Ishikawa (cell line): ENCODE measurements at regions not wholly inside any gene's neighbourhood (a gene's known extent, or its start where the extent isn't known, plus 50 kb on each side); places are given as distances from the start of the nearest gene placed in this dataset.

ENCODE experiments used
- EGR1 ChIP-seq: IDR thresholded peaks from 2 replicates; pipeline ENCODE4 v1.6.1; 2012
- MAX ChIP-seq: IDR thresholded peaks from 2 replicates; pipeline ENCODE4 v1.6.1; 2012
- REST ChIP-seq: IDR thresholded peaks from 2 replicates; pipeline ENCODE4 v1.6.1; 2012; ENCODE audit warnings: low read depth, mild to moderate bottlenecking
- TAF1 ChIP-seq: IDR thresholded peaks from 2 replicates; pipeline ENCODE4 v1.6.1; 2012; ENCODE audit warnings: low read depth, mild to moderate bottlenecking
- TCF12 ChIP-seq: IDR thresholded peaks from 2 replicates; pipeline ENCODE4 v1.6.1; 2012; ENCODE audit warnings: low read depth

DNA sequence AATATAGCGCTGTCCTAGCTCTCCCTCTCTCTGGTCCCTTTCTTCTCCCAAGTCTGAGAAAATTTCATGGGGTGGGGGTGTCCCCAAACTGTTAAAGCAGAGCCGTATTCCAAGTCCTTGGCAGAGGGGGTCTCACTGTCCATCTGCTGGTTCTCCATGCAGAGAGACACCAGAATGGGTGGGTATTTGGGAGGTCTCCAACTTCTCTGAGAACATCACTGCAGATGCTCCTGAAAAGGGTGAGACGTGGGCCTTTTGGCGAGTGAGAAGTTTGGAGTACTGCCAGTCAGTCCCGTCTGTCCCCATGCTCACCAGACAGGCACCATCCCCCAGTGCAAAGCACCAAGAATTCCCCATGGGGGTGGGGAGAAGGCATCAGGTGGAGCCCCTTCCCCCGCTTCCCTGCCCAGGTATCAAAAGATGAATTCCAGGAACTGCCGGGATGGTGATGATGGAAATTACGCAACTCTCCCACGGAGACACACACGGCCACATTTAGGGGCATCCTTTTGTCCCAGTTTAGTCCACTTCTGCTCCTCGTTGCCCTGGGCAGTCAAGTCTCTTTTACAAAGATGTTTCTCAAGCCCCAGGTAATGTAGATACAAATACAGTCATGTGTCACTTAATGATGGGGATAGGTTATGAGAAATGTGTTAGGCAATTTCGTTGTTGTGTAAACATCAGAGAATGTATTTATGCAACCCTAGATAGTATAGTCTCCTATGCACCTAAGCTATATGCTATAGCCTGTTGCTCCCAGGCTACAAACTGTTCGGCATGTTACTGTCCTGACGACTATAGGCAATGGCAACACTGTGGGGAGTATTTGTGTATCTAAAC, 73.4 kb upstream of the SRSF6 start:
- no peak for TF ChIP-seq EGR1
- no peak for TF ChIP-seq TAF1
- TF ChIP-seq TCF12, result no peak
- TF ChIP-seq REST, result no peak
- no peak for TF ChIP-seq MAX
